Fibroblast of villous mesenchyme (primary cell): ENCODE measurements at regions not wholly inside any gene's neighbourhood (a gene's known extent, or its start where the extent isn't known, plus 50 kb on each side); places are given as distances from the start of the nearest gene placed in this dataset.

Experiments
- DNase-seq: peaks from one replicate; pipeline ENCODE4 v3.0.0-alpha.2; 2010; ENCODE audit warnings: low read depth
- H3K4me3 ChIP-seq: 2 replicates; pipeline ENCODE4 v1.5.1; 2011; ENCODE audit warnings: low read depth, mild to moderate bottlenecking, low read length
- CTCF ChIP-seq: IDR thresholded peaks from 2 replicates; pipeline ENCODE4 v1.5.1; 2012; ENCODE audit warnings: low read depth, mild to moderate bottlenecking, low read length; ENCODE audit not compliant: insufficient read depth

- TF ChIP-seq CTCF = no peak
- no peak overlapping the region for H3K4me3 ChIP-seq
- no peak for DNase-seq
Measured at GRCh38 chr14:84688297-84689025, 841.5 kb upstream of the FLRT2 start.

- no peak overlapping the region for H3K4me3 ChIP-seq
- no peak for TF ChIP-seq CTCF
- no peak for DNase-seq
Measured at GRCh38 chr14:84694161-84694560, 835.8 kb upstream of the FLRT2 start.

- no peak for DNase-seq
- TF ChIP-seq CTCF = no peak
- no peak overlapping the region for H3K4me3 ChIP-seq
Measured at GRCh38 chr14:84704601-84705000, 825.3 kb upstream of the FLRT2 start.

- no peak for TF ChIP-seq CTCF
- no peak overlapping the region for H3K4me3 ChIP-seq
- DNase-seq = no peak
Measured at GRCh38 chr14:84707830-84708229, 822.1 kb upstream of the FLRT2 start.

GRCh38 chr14:84708865-84709264 is 821.1 kb upstream of the FLRT2 start:
- no peak for TF ChIP-seq CTCF
- DNase-seq = no peak
- no peak overlapping the region for H3K4me3 ChIP-seq

GRCh38 chr14:84726471-84726870 is 803.5 kb upstream of the FLRT2 start:
- DNase-seq = no peak
- no peak for TF ChIP-seq CTCF
- H3K4me3 ChIP-seq = no peak overlapping the region

- H3K4me3 ChIP-seq = no peak overlapping the region
- no peak for DNase-seq
- TF ChIP-seq CTCF = no peak
Measured at GRCh38 chr14:84749191-84749955, 780.6 kb upstream of the FLRT2 start.
